ENCODE measurements at regions not wholly inside any gene's neighbourhood (a gene's known extent, or its start where the extent isn't known, plus 50 kb on each side); places are given as distances from the start of the nearest gene placed in this dataset.
"Not testable (repeated sequence)": the region's sequence is repeated elsewhere in the genome, so short reads cannot be mapped to it uniquely, and the experiment has no call there.

GRCh38 chr5:163260961-163261360, 176.4 kb upstream of the CCNG1 start:
- Histone ChIP-seq H3K9me3 (no peaks in the 10 kb centered on the region), H3K4me1 (no peaks in the 10 kb centered on the region), H3K4me3 (no peak overlapping the region), H3K27ac (no peak overlapping the region), H3K36me3 (no peaks in the 10 kb centered on the region), H3K27me3 (no peaks in the 10 kb centered on the region)
- no peak for DNase-seq
- TF ChIP-seq CTCF (IDR thresholded peaks at IDR 0.05), result no peak
- intact Hi-C loops (cut with DNase I; ENCODE audit: low total_unique reads), result no loop called here

GRCh38 chr5:163261647-163262269, 175.6 kb upstream of the CCNG1 start:
- no peak for DNase-seq
- TF ChIP-seq CTCF (IDR thresholded peaks at IDR 0.05), result no peak
- H3K9me3 ChIP-seq, result no peaks in the 10 kb centered on the region

GRCh38 chr5:163266249-163266648, 171.1 kb upstream of the CCNG1 start:
- intact Hi-C loops (cut with DNase I; ENCODE audit: low total_unique reads); H3K27me3 ChIP-seq; H3K4me1 ChIP-seq; H3K36me3 ChIP-seq; DNase-seq; H3K9me3 ChIP-seq; H3K4me3 ChIP-seq; H3K27ac ChIP-seq: not testable (repeated sequence)

More at GRCh38 chr5:163261647-163262269, 175.6 kb upstream of the CCNG1 start:
- intact Hi-C loops (cut with DNase I; ENCODE audit: low total_unique reads), result no loop called here
- Histone ChIP-seq H3K4me1 (no peaks in the 10 kb centered on the region), H3K27ac (no peak overlapping the region), H3K36me3 (no peaks in the 10 kb centered on the region), H3K27me3 (no peaks in the 10 kb centered on the region), H3K4me3 (no peak overlapping the region)

- no peak overlapping the region for H3K27ac ChIP-seq
- H3K27me3 ChIP-seq, result no peaks in the 10 kb centered on the region
- no peak for DNase-seq
- H3K36me3 ChIP-seq, result no peaks in the 10 kb centered on the region
- no peaks in the 10 kb centered on the region for H3K4me1 ChIP-seq
- H3K4me3 ChIP-seq, result no peak overlapping the region
- no peak for TF ChIP-seq CTCF (IDR thresholded peaks at IDR 0.05)
- no peaks in the 10 kb centered on the region for H3K9me3 ChIP-seq
- intact Hi-C loops (cut with DNase I; ENCODE audit: low total_unique reads), result no loop called here
These were observed 167.8 kb upstream of the CCNG1 start for GRCh38 chr5:163269624-163270023.

- no peak overlapping the region for H3K27ac ChIP-seq
- no peaks in the 10 kb centered on the region for H3K9me3 ChIP-seq
- no peak for TF ChIP-seq CTCF (IDR thresholded peaks at IDR 0.05)
- DNase-seq, result no peak
- no peaks in the 10 kb centered on the region for H3K27me3 ChIP-seq
- no peaks in the 10 kb centered on the region for H3K36me3 ChIP-seq
- no peak overlapping the region for H3K4me3 ChIP-seq
- intact Hi-C loops (cut with DNase I; ENCODE audit: low total_unique reads), result no loop called here
- H3K4me1 ChIP-seq, result no peaks in the 10 kb centered on the region
These were observed 160.9 kb upstream of the CCNG1 start for GRCh38 chr5:163276466-163276865.

- H3K4me3 ChIP-seq; H3K27ac ChIP-seq; H3K4me1 ChIP-seq; intact Hi-C loops (cut with DNase I; ENCODE audit: low total_unique reads); H3K36me3 ChIP-seq; H3K9me3 ChIP-seq; H3K27me3 ChIP-seq; DNase-seq: not testable (repeated sequence)
These were observed 156.5 kb upstream of the CCNG1 start for GRCh38 chr5:163280897-163281296.

- no peaks in the 10 kb centered on the region for H3K9me3 ChIP-seq
- TF ChIP-seq CTCF (IDR thresholded peaks at IDR 0.05), result no peak
- H3K36me3 ChIP-seq, result no peaks in the 10 kb centered on the region
- DNase-seq, result no peak
- H3K27ac ChIP-seq, result no peak overlapping the region
- intact Hi-C loops (cut with DNase I; ENCODE audit: low total_unique reads), result no loop called here
- no peak overlapping the region for H3K4me3 ChIP-seq
- no peaks in the 10 kb centered on the region for H3K4me1 ChIP-seq
- no peaks in the 10 kb centered on the region for H3K27me3 ChIP-seq
These were observed 155.9 kb upstream of the CCNG1 start for GRCh38 chr5:163281512-163281911.
